HuH-7.5 (cell line): ENCODE measurements at regions not wholly inside any gene's neighbourhood (a gene's known extent, or its start where the extent isn't known, plus 50 kb on each side); places are given as distances from the start of the nearest gene placed in this dataset.

Source experiments
- DNase-seq: peaks from one replicate; pipeline ENCODE4 v3.0.0; 2011; ENCODE audit warnings: low spot score

GRCh38 chr3:43894176-43895049 lies 203.7 kb downstream of the ABHD5 start:
- no peak for DNase-seq

- DNase-seq: no peak
Measured at GRCh38 chr3:43895573-43895972, 204.8 kb downstream of the ABHD5 start.

GRCh38 chr3:43902415-43902814 lies 211.7 kb downstream of the ABHD5 start:
- no peak for DNase-seq

GRCh38 chr3:43905157-43905556 lies 214.4 kb downstream of the ABHD5 start:
- DNase-seq: no peak

- no peak for DNase-seq
Measured at GRCh38 chr3:43906849-43907507, 216.2 kb downstream of the ABHD5 start.

- DNase-seq: no peak
Measured at GRCh38 chr3:43907508-43907858, 216.7 kb downstream of the ABHD5 start.

GRCh38 chr3:43908456-43908855 lies 217.7 kb downstream of the ABHD5 start:
- no peak for DNase-seq

- DNase-seq: no peak
Measured at GRCh38 chr3:43909149-43909548, 218.4 kb downstream of the ABHD5 start.

- DNase-seq: no peak
Measured at GRCh38 chr3:43910750-43911149, 220.0 kb downstream of the ABHD5 start.

GRCh38 chr3:43913036-43913948 lies 222.6 kb downstream of the ABHD5 start:
- DNase-seq: no peak

GRCh38 chr3:43914269-43914668 lies 223.5 kb downstream of the ABHD5 start:
- DNase-seq: no peak

GRCh38 chr3:43915546-43915945 lies 224.8 kb downstream of the ABHD5 start:
- DNase-seq: no peak

GRCh38 chr3:43917361-43917760 lies 226.6 kb downstream of the ABHD5 start:
- DNase-seq: no peak

GRCh38 chr3:43919029-43919428 lies 228.3 kb downstream of the ABHD5 start:
- no peak for DNase-seq

GRCh38 chr3:43921056-43921648 lies 230.4 kb downstream of the ABHD5 start:
- DNase-seq: no peak

- DNase-seq: no peak
Measured at GRCh38 chr3:43922374-43922773, 231.6 kb downstream of the ABHD5 start.

GRCh38 chr3:43923104-43923882 lies 232.6 kb downstream of the ABHD5 start:
- no peak for DNase-seq

GRCh38 chr3:43926055-43926454 lies 235.3 kb downstream of the ABHD5 start:
- no peak for DNase-seq

- no peak for DNase-seq
Measured at GRCh38 chr3:43932921-43933320, 242.2 kb downstream of the ABHD5 start.

GRCh38 chr3:43948013-43948412 lies 257.3 kb downstream of the ABHD5 start:
- no peak for DNase-seq

GRCh38 chr3:43949594-43949993 lies 258.9 kb downstream of the ABHD5 start:
- no peak for DNase-seq
